EH (cell line): ENCODE measurements at regions not wholly inside any gene's neighbourhood (a gene's known extent, or its start where the extent isn't known, plus 50 kb on each side); places are given as distances from the start of the nearest gene placed in this dataset.
"Not testable (repeated sequence)": the region's sequence is repeated elsewhere in the genome, so short reads cannot be mapped to it uniquely, and the experiment has no call there.

ENCODE experiments used
- DNase-seq: peaks from one replicate; pipeline ENCODE4 v3.0.0-alpha.2; 2015; ENCODE audit warnings: low read depth

GRCh38 chr4:117014236-117014635 is 71.1 kb downstream of the TRAM1L1 start:
- DNase-seq = no peak

DNA sequence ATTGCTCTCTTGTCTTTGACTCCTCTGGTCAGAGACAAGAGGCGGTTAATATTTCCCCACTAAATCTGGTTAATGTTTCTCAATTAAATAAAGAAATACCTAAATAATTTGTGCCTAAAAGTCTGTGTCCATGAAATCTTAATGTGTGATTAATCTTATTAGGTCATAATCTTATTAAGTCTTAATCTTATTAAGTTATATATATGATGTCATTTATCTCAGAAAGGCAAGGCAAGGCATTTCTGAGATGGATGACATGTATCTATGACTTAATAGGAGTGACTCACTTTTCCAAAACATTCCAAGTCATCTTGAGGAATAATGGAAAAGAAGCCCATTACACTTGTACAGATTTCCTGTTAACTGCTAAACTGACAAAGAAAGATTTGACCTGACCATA is 74.7 kb downstream of the TRAM1L1 start:
- DNase-seq = no peak

GRCh38 chr4:117001077-117001476 is 84.3 kb downstream of the TRAM1L1 start:
- no peak for DNase-seq

DNA sequence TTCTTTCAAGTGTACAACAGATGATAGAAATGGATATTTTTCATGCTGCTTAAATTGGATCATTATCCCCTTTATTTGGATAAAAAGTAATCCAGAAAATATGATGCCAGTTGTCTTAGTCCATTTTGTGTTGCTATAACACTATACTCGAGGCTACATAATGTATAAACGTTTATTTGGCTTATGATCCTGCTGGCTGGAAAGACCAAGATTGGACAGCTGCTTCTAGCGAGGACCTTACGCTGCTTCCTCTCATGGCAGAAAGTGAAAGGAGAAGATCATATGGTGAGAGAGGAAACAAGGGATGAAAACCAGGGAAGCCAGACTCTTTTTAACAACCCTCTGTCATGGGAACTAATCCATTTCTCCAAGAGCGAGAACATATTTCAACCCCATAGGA is 102.7 kb downstream of the TRAM1L1 start:
- DNase-seq = no peak

DNA sequence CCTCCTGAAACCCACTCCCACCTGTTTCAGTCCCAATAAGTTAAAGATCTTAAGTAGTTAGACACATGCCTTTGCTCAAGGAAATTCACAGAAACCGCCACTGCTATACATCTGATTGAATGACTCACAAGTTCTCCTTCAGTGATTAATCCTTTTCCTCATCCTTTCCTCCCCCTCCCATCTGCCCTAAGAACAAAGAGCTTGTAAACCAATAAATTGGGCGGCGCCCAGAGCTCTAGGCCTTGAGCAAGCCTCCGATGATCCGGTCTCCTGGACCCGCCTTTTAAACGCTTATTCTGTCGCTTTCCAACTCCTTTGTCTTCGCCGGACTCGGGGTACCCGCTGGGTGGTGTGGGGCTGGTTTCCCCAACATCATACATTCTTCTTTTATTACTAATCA is 104.9 kb downstream of the TRAM1L1 start:
- not testable (repeated sequence) for DNase-seq

- no peak for DNase-seq
Observed at GRCh38 chr4:116959045-116959444, 126.3 kb downstream of the TRAM1L1 start.

DNA sequence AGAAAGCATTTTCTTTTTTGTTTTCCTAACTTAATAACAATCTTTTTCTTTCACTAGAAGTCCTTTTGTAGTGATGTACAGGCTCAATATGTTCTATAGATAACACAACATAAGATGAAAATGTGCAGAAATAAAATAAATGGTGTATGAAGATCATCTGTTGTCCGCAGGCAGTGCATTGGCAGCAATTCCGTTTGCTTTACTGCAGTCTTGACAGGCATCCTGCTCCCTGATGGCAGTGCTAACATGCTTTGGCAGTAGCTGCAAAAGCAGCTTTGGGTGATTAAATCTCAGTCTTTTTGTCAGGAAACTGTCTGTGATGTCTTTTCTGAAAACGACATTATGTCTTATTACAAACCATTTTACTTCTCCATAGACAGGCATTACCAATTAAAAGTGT is 131.4 kb downstream of the TRAM1L1 start:
- no peak for DNase-seq

GRCh38 chr4:116952530-116953136 is 132.7 kb downstream of the TRAM1L1 start:
- no peak for DNase-seq

DNA sequence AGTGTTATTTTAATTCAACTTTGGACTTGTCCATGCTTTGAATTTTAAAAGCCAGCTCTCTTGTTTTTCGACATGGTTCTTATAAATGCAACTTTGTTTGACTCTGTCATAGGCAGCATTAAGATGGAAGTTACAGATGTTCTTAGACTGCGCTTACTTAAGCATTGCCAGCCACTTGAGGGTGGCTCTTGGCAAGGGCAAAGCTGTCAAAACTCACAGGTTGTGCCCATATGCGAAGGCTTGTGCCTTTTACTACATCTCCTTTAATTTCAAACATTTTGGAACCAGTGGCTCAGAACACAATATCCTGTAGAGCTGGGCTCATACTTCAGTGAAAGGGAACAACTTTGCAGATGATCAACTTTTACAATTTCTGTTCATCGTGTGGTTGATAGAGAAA is 135.5 kb downstream of the TRAM1L1 start:
- DNase-seq = no peak

DNA sequence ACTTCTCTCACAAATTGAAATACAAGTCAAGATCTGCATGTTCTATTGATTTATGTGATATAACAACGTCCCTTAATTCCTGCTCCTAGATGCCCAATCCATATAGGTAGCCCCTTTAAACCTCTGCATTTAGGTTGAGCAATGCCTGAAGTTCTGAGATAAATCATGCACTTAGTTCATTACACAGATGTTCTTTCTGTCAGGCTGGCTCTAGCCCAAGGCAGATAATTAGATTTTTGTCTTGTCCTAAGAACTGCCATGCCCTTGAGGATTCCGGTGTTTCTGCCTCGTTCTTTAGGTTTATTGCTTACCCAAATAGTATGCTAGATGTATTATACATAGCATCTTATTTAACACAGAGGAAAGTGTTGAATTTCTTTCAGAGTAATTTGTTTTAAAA is 143.1 kb downstream of the TRAM1L1 start:
- no peak for DNase-seq

DNA sequence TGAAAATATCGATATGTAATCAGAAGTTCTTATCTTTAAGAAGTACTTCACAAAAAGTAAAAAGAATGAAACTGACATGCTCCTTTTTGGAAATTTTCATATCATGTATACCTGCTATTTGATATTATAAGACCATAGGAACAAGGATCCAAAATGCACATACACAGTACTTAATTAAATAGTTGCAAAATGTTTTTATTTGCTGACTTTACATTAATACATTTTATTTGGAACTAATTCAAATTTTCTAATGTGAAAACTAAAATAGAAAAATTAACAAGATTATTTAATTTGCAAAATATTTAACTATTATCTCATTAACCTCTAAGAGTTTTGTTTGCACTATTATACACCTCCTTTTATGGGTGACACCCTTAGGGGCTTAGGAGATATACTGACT is 155.0 kb downstream of the TRAM1L1 start:
- no peak for DNase-seq

GRCh38 chr4:116926631-116927295 is 158.6 kb downstream of the TRAM1L1 start:
- DNase-seq = no peak

GRCh38 chr4:116925900-116926457 is 159.4 kb downstream of the TRAM1L1 start:
- no peak for DNase-seq

DNA sequence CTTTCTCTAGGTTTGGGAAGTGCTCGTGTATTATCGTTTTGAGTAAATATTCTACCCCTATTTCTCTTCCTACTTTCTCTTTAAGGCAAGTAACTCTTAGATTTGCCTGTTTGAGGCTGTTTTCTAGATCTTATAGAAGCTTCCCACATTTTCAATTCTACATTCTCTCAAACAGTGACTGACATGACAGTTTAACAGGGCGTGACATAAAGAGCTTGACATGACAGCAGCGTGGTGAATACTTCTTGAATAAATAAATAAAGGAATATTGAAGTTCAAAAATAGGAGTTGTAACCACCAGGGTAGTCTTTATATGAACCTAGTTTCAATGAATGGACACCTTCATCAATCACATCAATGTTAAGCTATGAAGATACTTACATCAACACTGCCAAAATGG is 162.0 kb downstream of the TRAM1L1 start:
- no peak for DNase-seq

GRCh38 chr4:116913451-116913850 is 171.9 kb downstream of the TRAM1L1 start:
- no peak for DNase-seq

DNA sequence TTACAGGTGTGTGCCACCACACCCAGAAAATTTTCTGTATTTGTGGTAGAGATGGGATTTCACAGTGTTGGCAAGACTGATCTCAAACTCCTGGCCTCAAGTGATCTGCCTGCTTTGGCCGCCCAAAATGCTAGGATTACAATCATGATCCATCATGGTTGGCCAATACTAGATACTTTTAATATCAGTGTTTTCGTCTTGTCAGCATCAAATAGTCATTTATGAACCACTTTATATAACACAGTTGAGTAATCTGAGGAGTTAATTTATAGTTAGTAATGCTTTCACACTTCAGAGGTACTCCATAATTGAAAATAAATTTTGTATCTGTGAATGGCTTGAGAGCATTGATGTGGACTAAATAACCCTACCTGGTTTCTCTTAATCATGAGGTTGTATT is 178.6 kb downstream of the TRAM1L1 start:
- no peak for DNase-seq

DNA sequence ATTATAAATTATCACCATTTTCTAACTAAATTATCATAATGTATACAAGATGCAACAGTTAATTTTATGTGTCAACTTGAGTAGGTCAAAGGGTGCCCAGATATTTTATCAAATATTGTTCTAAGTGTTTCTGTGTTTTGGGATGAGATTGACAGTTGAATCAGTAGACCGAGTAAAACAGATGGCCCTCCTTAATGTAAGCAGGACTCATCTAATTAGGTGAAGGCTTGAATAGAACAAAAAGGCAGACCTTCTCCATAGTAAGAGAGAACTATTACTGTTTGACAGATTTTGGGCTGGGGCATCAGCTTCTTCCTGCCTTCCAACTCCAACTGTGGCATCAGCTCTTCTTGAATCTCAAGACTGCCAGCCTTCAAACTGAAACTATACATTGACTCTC is 185.8 kb downstream of the TRAM1L1 start:
- DNase-seq = no peak

DNA sequence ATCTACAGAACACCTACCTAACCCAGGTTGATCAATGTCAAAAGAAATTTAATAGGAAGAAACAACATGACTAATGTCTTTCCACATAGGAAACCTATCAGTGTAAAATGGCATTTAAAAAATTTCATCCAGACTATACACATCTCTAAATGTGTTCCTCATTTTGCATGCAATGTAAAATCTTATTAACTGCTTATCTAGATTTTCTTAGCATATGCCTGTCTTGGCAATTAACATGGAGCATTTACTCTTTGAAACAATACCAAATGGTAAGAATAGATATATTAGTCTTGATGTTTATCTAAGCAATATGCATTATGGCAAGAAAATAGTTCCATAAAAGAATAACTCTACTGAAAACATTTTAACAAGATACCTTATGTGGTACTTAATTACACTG is 199.8 kb downstream of the TRAM1L1 start:
- DNase-seq = no peak

DNA sequence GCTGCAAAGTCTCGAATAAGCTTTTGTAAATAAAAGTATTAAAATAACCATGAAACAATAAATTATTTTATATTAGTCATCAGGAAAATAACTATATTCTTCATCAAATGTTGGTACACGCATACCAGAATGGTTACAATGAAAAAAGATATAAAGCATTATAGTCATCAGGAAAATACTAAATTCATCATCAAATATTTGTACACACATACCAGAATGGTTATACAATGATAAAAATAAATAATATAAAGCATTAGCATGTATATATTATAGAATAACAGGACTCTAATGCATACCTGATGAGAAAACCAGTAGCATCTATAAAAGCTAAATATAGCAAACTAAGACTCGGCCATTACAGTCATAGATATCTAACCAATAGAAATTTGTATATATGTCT is 202.9 kb downstream of the TRAM1L1 start:
- no peak for DNase-seq

DNA sequence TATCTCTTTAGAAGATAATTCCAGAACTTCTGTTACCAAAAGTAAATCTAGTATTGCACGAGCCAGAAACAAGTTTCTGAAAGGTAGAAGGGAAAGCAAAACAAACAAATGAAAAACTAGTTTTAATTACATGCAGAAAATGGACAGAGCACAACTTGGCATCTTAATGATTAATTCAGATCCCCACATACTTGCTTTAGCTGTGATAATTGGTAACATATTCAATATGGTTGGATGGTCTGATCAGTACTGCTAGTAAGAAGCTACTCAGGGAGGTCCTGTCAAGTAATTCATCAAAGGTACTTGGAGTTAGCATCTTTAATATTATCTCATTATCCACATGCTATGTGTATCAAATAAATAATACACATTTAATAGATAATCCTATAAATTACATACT is 204.3 kb downstream of the TRAM1L1 start:
- DNase-seq = no peak

- no peak for DNase-seq
Observed at GRCh38 chr4:116880625-116881024, 204.8 kb downstream of the TRAM1L1 start.

GRCh38 chr4:116878280-116878679 is 207.1 kb downstream of the TRAM1L1 start:
- no peak for DNase-seq

DNA sequence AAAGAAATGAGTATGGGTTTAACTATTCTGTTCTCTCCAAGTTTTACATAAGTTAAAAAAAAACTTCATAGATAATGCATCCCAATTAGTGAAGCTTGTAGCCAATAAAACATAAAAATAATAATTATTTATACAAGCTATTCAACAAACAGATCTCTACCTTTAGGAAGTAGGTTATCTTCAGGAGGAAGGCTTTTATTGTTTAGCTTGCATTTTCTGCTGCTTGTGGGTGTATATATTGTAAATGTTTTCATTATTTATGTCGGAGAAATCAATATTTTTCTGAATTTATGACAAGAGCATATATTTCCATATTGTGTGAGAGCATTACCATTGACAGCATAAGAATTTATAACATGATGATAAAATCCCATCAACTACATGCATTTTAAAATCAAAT is 208.3 kb downstream of the TRAM1L1 start:
- no peak for DNase-seq

DNA sequence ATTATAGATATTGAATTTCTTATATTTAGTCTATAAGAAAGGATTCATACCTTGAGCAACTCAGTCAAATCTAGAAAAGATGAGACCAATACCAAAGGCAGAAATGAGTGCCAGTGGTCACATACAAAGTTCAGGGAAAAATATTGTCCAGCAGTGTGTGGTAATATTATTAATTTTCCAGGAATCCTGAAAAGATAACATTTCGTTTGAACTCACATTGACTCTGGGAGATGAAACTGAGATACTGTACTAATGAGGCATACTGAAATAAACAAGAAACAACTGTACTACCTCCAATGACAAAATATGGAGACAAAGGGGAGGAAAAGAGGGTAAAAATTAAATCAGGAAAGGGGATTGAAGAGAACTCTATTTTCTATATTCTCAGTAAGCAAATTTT is 212.4 kb downstream of the TRAM1L1 start:
- no peak for DNase-seq
